HG03039 (cell line): ENCODE measurements at regions not wholly inside any gene's neighbourhood (a gene's known extent, or its start where the extent isn't known, plus 50 kb on each side); places are given as distances from the start of the nearest gene placed in this dataset.
A peak's percentile ranks its signal among the peaks of the same experiment; 100 is the strongest.

Experiments used
- ATAC-seq: cut with Tn5 transposase; IDR thresholded peaks from one replicate; pipeline ENCODE4 v1.9.1; 2021; ENCODE audit warnings: mild to moderate bottlenecking, moderate library complexity; ENCODE audit not compliant: unreplicated experiment

DNA sequence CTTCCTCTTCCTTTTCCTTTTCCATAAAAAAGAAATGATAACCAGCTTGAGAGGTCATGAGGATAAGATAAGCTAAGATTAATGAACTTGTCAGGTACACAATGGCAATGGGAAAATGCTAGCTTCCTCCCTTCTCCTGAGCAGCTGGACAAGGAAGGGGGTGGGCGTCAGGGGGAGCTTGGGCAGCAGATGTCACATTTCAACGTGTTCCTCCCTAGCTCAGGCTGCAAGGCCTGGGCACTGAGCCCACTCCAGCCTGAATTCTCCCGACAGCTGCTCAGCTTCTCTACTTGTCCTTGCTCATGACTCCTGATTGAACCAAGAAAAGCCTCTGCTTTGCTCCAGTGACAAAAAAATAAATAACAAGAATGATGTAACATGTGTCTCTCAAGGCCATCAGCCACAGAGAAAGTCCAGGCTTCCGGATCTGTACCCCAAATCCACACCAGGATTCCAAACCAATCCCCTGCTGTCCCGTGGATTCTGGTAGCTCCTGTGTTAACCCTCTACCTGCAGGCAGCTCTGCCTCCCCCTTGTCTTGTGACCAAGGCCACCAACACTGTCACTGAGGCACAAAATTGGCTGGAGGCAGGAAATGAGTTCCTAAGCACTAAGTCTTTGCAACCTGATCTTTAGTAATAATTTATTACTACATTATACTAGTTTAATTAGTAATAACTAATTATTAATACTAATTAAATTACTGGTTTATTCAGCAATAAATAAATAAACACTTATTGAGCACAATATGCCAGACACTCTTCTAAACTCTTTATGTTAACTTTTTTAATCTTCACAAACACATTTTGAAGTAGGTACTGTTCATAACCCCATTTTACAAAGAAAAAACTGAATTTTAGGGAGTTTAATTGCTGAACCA is 146.5 kb downstream of the CCDC34 start:
- ATAC-seq = no peak

DNA sequence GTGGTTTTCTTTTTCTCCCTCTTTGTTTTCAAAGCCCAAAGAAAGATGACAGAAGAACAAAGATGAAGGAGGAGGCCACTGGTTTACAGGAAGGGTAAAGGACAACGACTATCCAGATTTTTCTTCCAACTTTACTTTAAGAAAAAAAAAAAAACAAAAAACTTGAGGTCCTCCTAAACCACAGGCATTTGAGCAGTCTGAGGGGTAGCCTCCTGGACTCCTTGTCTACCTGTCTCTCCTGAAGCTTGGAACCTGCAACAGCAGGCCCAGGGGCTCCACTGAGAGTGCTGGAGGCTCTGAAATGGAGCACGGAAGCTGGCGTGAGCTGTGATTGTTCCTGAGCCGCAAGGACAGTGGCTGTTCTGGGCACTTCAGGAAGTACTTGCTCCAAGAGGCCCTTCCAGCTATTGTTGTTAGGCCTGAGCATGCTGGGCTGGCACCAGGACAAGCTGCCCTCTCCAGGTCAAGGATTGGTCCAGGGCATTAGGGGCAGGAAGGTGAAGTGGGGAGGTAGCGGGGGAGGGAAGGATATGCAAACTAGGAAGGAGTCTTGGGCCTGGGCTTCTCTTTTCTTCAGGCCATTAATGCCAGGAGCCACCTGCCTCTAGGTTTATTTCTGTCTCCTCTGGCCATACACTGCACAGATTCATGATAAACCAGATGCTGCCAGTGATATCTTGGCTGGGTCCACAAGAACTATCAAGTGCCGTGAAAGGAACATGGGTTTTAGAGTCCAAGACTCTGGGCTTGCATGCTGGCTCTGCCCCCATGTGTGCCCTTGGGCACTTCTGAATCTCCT is 147.3 kb downstream of the CCDC34 start:
- no peak for ATAC-seq

- no peak for ATAC-seq
These were observed 148.3 kb downstream of the CCDC34 start for GRCh38 chr11:27214713-27215112.

- no peak for ATAC-seq
These were observed 149.8 kb downstream of the CCDC34 start for GRCh38 chr11:27213232-27213660.

DNA sequence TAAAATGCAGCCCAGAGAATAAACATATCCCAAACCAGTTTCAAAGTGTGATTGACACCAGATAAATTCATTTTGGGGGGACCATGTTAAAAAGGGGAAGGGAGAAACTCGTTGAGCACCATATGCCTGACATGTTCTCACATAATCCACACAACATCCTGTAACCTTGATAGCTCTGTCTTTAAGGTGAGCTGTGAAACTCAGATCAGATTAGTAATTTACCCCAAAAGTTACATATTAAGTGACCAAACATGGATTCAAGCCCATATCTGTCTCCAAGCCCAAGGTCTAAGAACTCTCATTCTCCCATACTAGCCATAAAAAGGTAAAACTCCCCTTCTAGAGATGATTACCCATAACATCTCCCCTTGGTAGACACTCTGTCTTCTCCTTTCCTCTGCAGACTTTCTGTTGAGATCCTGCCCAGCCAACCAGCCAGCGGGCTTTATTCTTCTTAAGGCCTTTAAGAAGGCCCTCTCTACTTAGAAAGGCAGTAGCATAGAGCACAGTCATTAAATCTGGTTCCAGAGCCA is 150.7 kb downstream of the CCDC34 start:
- no peak for ATAC-seq

DNA sequence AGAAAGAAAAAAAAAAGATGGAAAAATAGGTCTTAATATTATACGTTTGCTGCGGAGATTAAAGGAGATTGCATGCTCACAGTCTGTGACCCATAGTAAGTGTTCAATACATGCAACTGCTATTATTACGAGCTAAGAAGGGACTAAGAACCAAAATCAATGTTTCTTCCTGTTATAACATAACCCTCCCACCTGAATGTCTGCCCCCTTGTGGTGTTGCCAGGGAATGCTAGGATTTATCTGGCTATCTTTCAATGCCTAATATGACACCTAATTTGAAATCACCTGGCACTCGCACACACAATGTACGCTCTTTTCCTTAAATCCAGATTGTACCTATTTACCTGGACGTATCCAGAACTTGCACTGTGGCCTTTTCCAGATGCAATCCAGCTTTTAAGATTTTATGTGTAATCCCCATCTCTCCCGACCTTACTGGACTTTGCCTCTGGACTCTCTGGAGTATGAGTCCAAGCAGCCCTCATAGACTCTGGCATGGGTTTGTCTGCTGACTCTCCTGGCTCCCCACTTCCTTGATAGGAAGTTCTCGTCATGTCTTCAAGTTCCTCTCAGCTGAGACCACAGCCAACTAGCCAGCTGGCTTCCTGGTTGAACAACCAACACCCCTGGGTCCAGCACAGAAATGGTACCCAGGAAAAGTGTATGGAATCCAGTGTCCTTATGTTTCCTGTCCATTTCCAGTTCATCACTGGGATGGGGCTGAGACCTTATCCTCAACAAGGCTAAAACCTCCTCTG is 151.5 kb downstream of the CCDC34 start:
- ATAC-seq = no peak

- ATAC-seq = no peak
These were observed 152.5 kb downstream of the CCDC34 start for GRCh38 chr11:27210531-27210930.

DNA sequence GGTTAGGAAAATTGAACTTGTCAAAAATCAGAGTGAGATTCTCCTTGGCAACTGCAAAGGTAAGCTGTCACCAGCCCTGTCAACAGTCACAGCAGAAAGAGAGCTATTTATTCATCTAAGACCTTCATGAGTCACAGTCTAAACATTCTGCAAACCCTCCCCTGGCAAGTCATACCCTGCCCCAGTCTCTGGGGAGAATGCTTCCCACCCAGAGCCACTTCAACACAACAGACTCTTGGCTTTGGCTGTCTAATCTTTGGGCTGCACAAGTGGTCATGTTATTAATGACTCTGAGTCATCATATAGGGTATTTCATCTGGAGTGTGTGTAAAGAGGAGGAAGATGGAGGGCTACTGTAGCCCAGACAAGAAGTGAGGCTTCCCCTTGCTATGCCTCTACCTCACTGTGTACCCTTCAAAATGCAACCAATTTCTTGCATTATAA is 153.4 kb downstream of the CCDC34 start:
- ATAC-seq = peak; percentile 40

GRCh38 chr11:27208846-27209245 is 154.2 kb downstream of the CCDC34 start:
- no peak for ATAC-seq

GRCh38 chr11:27207025-27207650 is 155.9 kb downstream of the CCDC34 start:
- ATAC-seq = no peak

GRCh38 chr11:27205779-27206570 is 157.0 kb downstream of the CCDC34 start:
- no peak for ATAC-seq

DNA sequence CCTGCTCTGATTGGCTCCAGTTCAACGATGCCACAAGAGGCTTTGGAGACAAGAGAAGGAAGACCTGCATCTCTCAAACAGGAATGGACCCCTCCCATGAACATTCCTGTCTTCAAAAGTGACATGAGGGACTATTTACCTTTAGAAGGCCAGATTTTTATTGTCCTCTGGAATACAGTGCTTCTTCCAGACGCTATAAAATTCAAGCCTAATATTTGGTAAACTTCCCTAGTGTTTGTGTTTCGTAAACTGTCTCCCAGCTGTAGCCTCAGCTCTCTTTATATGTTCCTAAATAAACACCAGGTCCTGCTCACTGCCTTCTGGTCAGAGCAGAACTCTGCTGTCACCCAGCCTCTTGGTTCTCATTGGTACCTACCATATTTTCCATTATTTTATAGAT is 157.8 kb downstream of the CCDC34 start:
- ATAC-seq = no peak

DNA sequence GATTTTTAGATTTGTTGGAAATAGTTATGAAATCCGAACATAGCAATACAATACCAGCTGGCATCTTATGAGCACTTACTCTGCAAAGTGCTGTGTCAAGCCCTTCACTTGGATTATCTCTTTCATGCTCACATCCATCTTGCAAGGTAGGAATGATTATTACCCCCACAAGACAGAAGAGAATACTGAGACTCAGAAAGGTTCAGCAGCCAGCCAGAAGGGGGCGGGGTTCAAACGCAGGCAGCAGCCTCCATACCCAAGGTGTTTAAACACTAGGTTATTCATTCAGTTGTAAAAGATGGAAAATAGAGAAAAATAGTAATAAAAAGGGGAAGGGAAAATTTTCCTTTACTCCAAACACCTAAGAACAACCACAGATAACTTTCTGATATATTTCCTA is 158.5 kb downstream of the CCDC34 start:
- no peak for ATAC-seq

DNA sequence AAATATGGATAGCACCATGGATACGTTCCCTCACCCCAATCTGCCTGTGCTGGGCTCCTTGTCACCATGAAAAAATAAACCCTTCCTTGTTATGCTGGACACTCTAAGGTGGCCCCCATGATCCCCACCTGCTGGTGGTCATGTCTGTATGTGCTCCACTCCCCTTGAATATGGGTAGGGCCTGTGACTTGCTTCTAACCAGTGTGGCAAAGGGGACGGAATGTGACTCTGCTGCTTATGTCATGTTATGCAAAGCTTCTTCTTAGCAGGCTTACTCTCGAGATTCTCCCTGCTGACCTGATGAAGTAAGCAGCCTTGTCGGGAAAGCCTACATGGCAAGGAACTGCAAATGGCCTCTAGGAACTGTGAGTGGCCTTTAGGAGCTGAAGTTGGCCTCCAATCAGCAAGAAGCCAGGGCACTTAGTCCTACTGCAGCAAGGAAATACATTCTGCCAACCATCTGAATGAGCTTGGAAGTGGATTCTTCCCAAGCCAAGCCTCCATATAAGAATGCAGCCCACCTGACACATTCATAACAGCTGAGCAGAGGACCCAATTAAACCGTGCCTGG is 159.9 kb downstream of the CCDC34 start:
- ATAC-seq = no peak

- ATAC-seq = no peak
These were observed 161.1 kb downstream of the BBOX1 start for GRCh38 chr11:27201454-27202302.

- no peak for ATAC-seq
These were observed 160.3 kb downstream of the BBOX1 start for GRCh38 chr11:27200779-27201453.

DNA sequence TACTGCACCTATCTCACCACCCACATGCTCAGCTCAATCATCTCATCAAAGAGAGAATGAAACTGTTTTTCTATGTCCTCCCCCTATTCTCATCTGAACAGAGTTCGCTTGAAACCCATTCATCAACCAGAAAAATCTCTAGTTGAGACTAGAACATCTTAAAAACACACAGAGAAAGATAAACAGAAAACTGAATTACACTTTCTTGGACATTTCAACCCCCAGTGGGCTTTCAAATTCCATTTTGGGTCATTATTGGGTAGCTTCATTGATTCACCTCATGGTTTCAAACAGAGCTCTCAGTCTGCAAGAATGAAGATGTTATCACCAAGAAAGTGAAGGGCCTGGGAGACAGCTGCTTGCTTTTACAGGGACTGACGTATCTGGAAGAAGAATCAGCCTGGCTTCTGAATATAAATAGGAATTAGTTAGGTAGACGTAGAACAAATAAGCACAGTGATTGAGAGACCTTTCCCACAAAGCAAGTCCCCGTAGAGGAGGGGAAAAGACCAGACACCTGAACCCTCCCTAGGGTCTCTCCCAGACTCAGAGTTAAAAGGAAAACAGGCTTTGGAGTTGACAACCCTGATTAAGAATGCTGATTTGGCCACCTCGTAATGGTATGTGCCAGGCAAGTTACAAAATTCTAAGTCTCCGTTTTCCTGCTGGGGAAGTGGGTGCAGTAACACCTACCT is 155.7 kb downstream of the BBOX1 start:
- ATAC-seq = no peak
